NCI-H1417 (cell line): ENCODE measurements at regions not wholly inside any gene's neighbourhood (a gene's known extent, or its start where the extent isn't known, plus 50 kb on each side); places are given as distances from the start of the nearest gene placed in this dataset.
A peak's percentile ranks its signal among the peaks of the same experiment; 100 is the strongest.
"Not testable (repeated sequence)": the region's sequence is repeated elsewhere in the genome, so short reads cannot be mapped to it uniquely, and the experiment has no call there.

ENCODE experiments used
- DNase-seq, 3 experiments: peaks; one replicate each; lab custom pipeline; 2025; lab: John Stamatoyannopoulos, UW

- not testable (repeated sequence) for DNase-seq
Observed at GRCh38 chr6:26799903-26800633, 140.5 kb upstream of the ZNF322 start.

- not testable (repeated sequence) for DNase-seq
Observed at GRCh38 chr6:26803762-26804161, 144.2 kb upstream of the ZNF322 start.

- DNase-seq: not testable (repeated sequence)
Observed at GRCh38 chr6:26811486-26812116, 152.1 kb upstream of the ZNF322 start.

- not testable (repeated sequence) for DNase-seq
Observed at GRCh38 chr6:26818640-26819225, 159.2 kb upstream of the ZNF322 start.

GRCh38 chr6:26827965-26828364 lies 168.4 kb upstream of the ZNF322 start:
- not testable (repeated sequence) for DNase-seq

- DNase-seq: not testable (repeated sequence)
Observed at GRCh38 chr6:26829480-26829879, 169.9 kb upstream of the ZNF322 start.

GRCh38 chr6:26830992-26831391 lies 171.4 kb upstream of the ZNF322 start:
- DNase-seq: not testable (repeated sequence)

GRCh38 chr6:26835707-26836106 lies 176.2 kb upstream of the ZNF322 start:
- DNase-seq: not testable (repeated sequence)

- not testable (repeated sequence) for DNase-seq
Observed at GRCh38 chr6:26836657-26837056, 177.1 kb upstream of the ZNF322 start.

GRCh38 chr6:26844823-26845222 lies 185.3 kb upstream of the ZNF322 start:
- not testable (repeated sequence) for DNase-seq

- not testable (repeated sequence) for DNase-seq
Observed at GRCh38 chr6:26857289-26857688, 197.7 kb upstream of the ZNF322 start.

- DNase-seq: not testable (repeated sequence)
Observed at GRCh38 chr6:26859067-26859770, 199.7 kb upstream of the ZNF322 start.

GRCh38 chr6:26859771-26860163 lies 200.2 kb upstream of the ZNF322 start:
- DNase-seq: not testable (repeated sequence)

- DNase-seq: not testable (repeated sequence)
Observed at GRCh38 chr6:26861913-26862312, 202.4 kb upstream of the ZNF322 start.

GRCh38 chr6:26863641-26864040 lies 204.1 kb upstream of the ZNF322 start:
- DNase-seq: not testable (repeated sequence)

- DNase-seq: not testable (repeated sequence)
Observed at GRCh38 chr6:26898785-26899184, 239.2 kb upstream of the ZNF322 start.

GRCh38 chr6:26924206-26924605 lies 264.7 kb upstream of the ZNF322 start:
- DNase-seq: not testable (repeated sequence)

GRCh38 chr6:26928190-26928589 lies 268.6 kb upstream of the ZNF322 start:
- not testable (repeated sequence) for DNase-seq

- DNase-seq: not testable (repeated sequence)
Observed at GRCh38 chr6:26937258-26937657, 277.7 kb upstream of the ZNF322 start.

GRCh38 chr6:26951211-26951610 lies 291.7 kb upstream of the ZNF322 start:
- not testable (repeated sequence) for DNase-seq

- DNase-seq: peak; percentile 37 to 94 (median 76)
Observed at GRCh38 chr6:26956078-26956600, 291.4 kb upstream of the PRSS16 start.

GRCh38 chr6:26956601-26957184 lies 290.8 kb upstream of the PRSS16 start:
- DNase-seq: peak; percentile 60 to 81 (median 71)
